ENCODE measurements at regions not wholly inside any gene's neighbourhood (a gene's known extent, or its start where the extent isn't known, plus 50 kb on each side); places are given as distances from the start of the nearest gene placed in this dataset.
"Not testable (repeated sequence)": the region's sequence is repeated elsewhere in the genome, so short reads cannot be mapped to it uniquely, and the experiment has no call there.

GRCh38 chr14:96686126-96686525, 111.1 kb upstream of the VRK1 start:
- intact Hi-C loops (cut with micrococcal nuclease): no loop called here
- H3K4me1 Mint-ChIP-seq (ENCODE audit: low read depth): no peaks in the 10 kb centered on the region
- no peak overlapping the region for H3K27ac Mint-ChIP-seq
- H3K9me3 Mint-ChIP-seq: peaks cover 7% of the 10 kb centered on the region
- H3K27me3 Mint-ChIP-seq: peaks cover 4% of the 10 kb centered on the region
- H3K36me3 Mint-ChIP-seq (ENCODE audit: low read depth): no peaks in the 10 kb centered on the region
- no peak overlapping the region for H3K4me3 Mint-ChIP-seq

GRCh38 chr14:96688629-96689028, 108.6 kb upstream of the VRK1 start:
- Mint-ChIP-seq H3K27ac (no peak overlapping the region), H3K4me3 (no peak overlapping the region), H3K27me3 (peaks cover 2% of the 10 kb centered on the region), H3K4me1 (ENCODE audit: low read depth) (no peaks in the 10 kb centered on the region), H3K9me3 (peaks cover 3% of the 10 kb centered on the region), H3K36me3 (ENCODE audit: low read depth) (no peaks in the 10 kb centered on the region)
- intact Hi-C loops (cut with micrococcal nuclease): no loop called here

GRCh38 chr14:96690713-96691383, 106.3 kb upstream of the VRK1 start:
- no peak overlapping the region for H3K4me3 Mint-ChIP-seq
- intact Hi-C loops (cut with micrococcal nuclease): no loop called here
- no peaks in the 10 kb centered on the region for H3K27me3 Mint-ChIP-seq
- no peak overlapping the region for H3K27ac Mint-ChIP-seq
- H3K36me3 Mint-ChIP-seq (ENCODE audit: low read depth): no peaks in the 10 kb centered on the region
- no peaks in the 10 kb centered on the region for H3K9me3 Mint-ChIP-seq
- H3K4me1 Mint-ChIP-seq (ENCODE audit: low read depth): no peaks in the 10 kb centered on the region

- intact Hi-C loops (cut with micrococcal nuclease): no loop called here
- Mint-ChIP-seq H3K36me3 (ENCODE audit: low read depth) (no peaks in the 10 kb centered on the region), H3K4me3 (no peak overlapping the region), H3K9me3 (no peaks in the 10 kb centered on the region), H3K27ac (no peak overlapping the region), H3K4me1 (ENCODE audit: low read depth) (no peaks in the 10 kb centered on the region), H3K27me3 (peaks cover 2% of the 10 kb centered on the region)
These were observed 103.8 kb upstream of the VRK1 start for GRCh38 chr14:96693252-96693820.

- Mint-ChIP-seq H3K27ac (no peak overlapping the region), H3K4me1 (ENCODE audit: low read depth) (no peaks in the 10 kb centered on the region), H3K4me3 (no peak overlapping the region), H3K36me3 (ENCODE audit: low read depth) (no peaks in the 10 kb centered on the region), H3K9me3 (no peaks in the 10 kb centered on the region), H3K27me3 (peaks cover 2% of the 10 kb centered on the region)
- intact Hi-C loops (cut with micrococcal nuclease): no loop called here
These were observed 103.2 kb upstream of the VRK1 start for GRCh38 chr14:96693987-96694386.

GRCh38 chr14:96698960-96699539, 98.1 kb upstream of the VRK1 start:
- intact Hi-C loops (cut with micrococcal nuclease): no loop called here
- Mint-ChIP-seq H3K9me3 (no peaks in the 10 kb centered on the region), H3K36me3 (ENCODE audit: low read depth) (no peaks in the 10 kb centered on the region), H3K27ac (no peak overlapping the region), H3K4me1 (ENCODE audit: low read depth) (no peaks in the 10 kb centered on the region), H3K27me3 (peaks cover 2% of the 10 kb centered on the region), H3K4me3 (no peak overlapping the region)

- H3K4me3 Mint-ChIP-seq: no peak overlapping the region
- no peak overlapping the region for H3K27ac Mint-ChIP-seq
- intact Hi-C loops (cut with micrococcal nuclease): no loop called here
- H3K9me3 Mint-ChIP-seq: no peaks in the 10 kb centered on the region
- no peaks in the 10 kb centered on the region for H3K4me1 Mint-ChIP-seq (ENCODE audit: low read depth)
- H3K36me3 Mint-ChIP-seq (ENCODE audit: low read depth): no peaks in the 10 kb centered on the region
- H3K27me3 Mint-ChIP-seq: peaks cover 2% of the 10 kb centered on the region
These were observed 97.5 kb upstream of the VRK1 start for GRCh38 chr14:96699666-96700065.

GRCh38 chr14:96702831-96703230, 94.4 kb upstream of the VRK1 start:
- intact Hi-C loops (cut with micrococcal nuclease): no loop called here
- peaks cover 7% of the 10 kb centered on the region for H3K4me1 Mint-ChIP-seq (ENCODE audit: low read depth)
- no peaks in the 10 kb centered on the region for H3K9me3 Mint-ChIP-seq
- H3K27me3 Mint-ChIP-seq: peaks cover 2% of the 10 kb centered on the region
- no peak overlapping the region for H3K27ac Mint-ChIP-seq
- H3K36me3 Mint-ChIP-seq (ENCODE audit: low read depth): no peaks in the 10 kb centered on the region
- no peak overlapping the region for H3K4me3 Mint-ChIP-seq

- Mint-ChIP-seq H3K27ac (no peak overlapping the region), H3K4me1 (ENCODE audit: low read depth) (peaks cover 7% of the 10 kb centered on the region), H3K27me3 (no peaks in the 10 kb centered on the region), H3K4me3 (no peak overlapping the region), H3K9me3 (no peaks in the 10 kb centered on the region), H3K36me3 (ENCODE audit: low read depth) (no peaks in the 10 kb centered on the region)
- intact Hi-C loops (cut with micrococcal nuclease): no loop called here
These were observed 91.6 kb upstream of the VRK1 start for GRCh38 chr14:96705422-96706092.

GRCh38 chr14:96706893-96707292, 90.3 kb upstream of the VRK1 start:
- Mint-ChIP-seq H3K36me3 (ENCODE audit: low read depth) (no peaks in the 10 kb centered on the region), H3K4me1 (ENCODE audit: low read depth) (peaks cover 7% of the 10 kb centered on the region), H3K27ac (no peak overlapping the region), H3K9me3 (no peaks in the 10 kb centered on the region), H3K4me3 (no peak overlapping the region), H3K27me3 (no peaks in the 10 kb centered on the region)
- intact Hi-C loops (cut with micrococcal nuclease): no loop called here

GRCh38 chr14:96710060-96710666, 87.0 kb upstream of the VRK1 start:
- H3K4me3 Mint-ChIP-seq: no peak overlapping the region
- H3K27ac Mint-ChIP-seq: no peak overlapping the region
- no peaks in the 10 kb centered on the region for H3K9me3 Mint-ChIP-seq
- H3K36me3 Mint-ChIP-seq (ENCODE audit: low read depth): no peaks in the 10 kb centered on the region
- peaks cover 5% of the 10 kb centered on the region for H3K4me1 Mint-ChIP-seq (ENCODE audit: low read depth)
- H3K27me3 Mint-ChIP-seq: peaks cover 10% of the 10 kb centered on the region
- intact Hi-C loops (cut with micrococcal nuclease): no loop called here

GRCh38 chr14:96711559-96712267, 85.5 kb upstream of the VRK1 start:
- intact Hi-C loops (cut with micrococcal nuclease): no loop called here
- Mint-ChIP-seq H3K27me3 (peaks cover 11% of the 10 kb centered on the region), H3K4me1 (ENCODE audit: low read depth) (no peaks in the 10 kb centered on the region), H3K4me3 (no peak overlapping the region), H3K36me3 (ENCODE audit: low read depth) (no peaks in the 10 kb centered on the region), H3K9me3 (no peaks in the 10 kb centered on the region), H3K27ac (no peak overlapping the region)

- intact Hi-C loops (cut with micrococcal nuclease): no loop called here
- H3K36me3 Mint-ChIP-seq (ENCODE audit: low read depth): no peaks in the 10 kb centered on the region
- no peaks in the 10 kb centered on the region for H3K4me1 Mint-ChIP-seq (ENCODE audit: low read depth)
- no peak overlapping the region for H3K4me3 Mint-ChIP-seq
- no peaks in the 10 kb centered on the region for H3K9me3 Mint-ChIP-seq
- peaks cover 11% of the 10 kb centered on the region for H3K27me3 Mint-ChIP-seq
- no peak overlapping the region for H3K27ac Mint-ChIP-seq
These were observed 83.8 kb upstream of the VRK1 start for GRCh38 chr14:96713426-96713825.

- H3K9me3 Mint-ChIP-seq; H3K27ac Mint-ChIP-seq; H3K4me3 Mint-ChIP-seq; intact Hi-C loops (cut with micrococcal nuclease); H3K36me3 Mint-ChIP-seq (ENCODE audit: low read depth); H3K4me1 Mint-ChIP-seq (ENCODE audit: low read depth): not testable (repeated sequence)
- peaks cover 11% of the 10 kb centered on the region for H3K27me3 Mint-ChIP-seq
These were observed 82.6 kb upstream of the VRK1 start for GRCh38 chr14:96714537-96714936.

Data from dendritic cell treated with granulocyte-macrophage colony-stimulating factor and Interleukin-4, amounts not matched to agents 40 ng/mL and 50 ng/mL, for 4 days (primary cell).